ENCODE measurements at regions not wholly inside any gene's neighbourhood (a gene's known extent, or its start where the extent isn't known, plus 50 kb on each side); places are given as distances from the start of the nearest gene placed in this dataset.

DNA sequence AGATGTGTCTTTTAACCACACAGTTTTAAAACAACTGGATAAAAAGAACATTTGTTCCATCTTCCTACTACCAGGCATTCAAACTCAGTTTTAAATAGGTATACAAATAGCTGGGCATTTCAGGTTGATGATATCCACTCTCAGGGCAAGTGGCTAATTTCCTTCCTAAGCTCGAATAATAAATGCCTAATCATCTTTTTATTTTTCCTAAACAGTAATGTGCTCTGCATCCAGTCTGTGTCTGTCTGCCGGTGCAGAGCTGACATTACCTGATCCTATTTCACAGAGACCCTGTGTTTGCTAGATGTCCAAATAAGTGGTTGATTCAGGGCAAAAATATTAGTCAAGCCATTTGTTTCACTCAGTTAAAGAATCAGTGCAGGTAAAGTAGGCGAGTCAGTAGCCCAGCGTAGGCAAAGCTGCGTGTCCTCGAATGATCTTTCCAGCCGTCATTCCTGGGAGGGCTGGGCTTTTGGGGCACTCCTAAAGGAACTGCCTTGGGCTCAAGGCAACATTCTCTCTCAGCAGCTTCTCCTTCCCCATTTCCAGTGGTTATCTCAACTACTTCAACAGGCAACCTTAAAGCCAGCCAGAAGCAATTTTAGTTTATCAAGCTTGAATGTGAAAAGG is 74.2 kb upstream of the BMP2 start:
- no peak for DNase-seq (ENCODE audit: low read depth)

DNA sequence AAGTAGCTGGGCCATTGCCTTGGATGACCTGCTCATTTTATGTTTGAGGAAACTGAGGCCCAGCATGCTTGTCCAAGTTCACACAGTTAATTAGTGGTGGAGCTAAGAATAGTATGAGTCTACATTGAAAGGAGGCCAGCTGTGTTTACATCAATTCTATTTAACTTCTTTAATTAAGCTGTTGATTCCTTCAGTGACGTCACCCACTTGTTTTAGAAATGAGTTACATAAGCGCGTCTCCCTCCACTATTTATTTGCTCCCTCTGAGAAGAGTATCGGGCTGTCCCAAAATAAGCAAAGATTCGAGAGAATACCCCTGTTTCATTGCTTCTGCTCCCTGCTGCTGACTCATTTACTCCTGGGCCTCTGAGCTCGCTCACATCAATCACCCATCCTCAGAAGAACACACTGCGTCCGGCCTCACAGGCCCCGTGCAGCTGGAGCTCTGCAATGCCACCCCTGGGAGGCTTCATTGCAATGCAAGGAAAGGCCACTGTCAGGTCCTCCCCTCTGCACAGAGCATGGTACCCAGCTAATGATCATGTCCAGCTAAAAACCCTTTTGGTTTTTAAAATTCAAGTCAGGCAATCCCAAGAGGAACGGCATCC is 74.8 kb upstream of the BMP2 start:
- no peak for DNase-seq (ENCODE audit: low read depth)

DNA sequence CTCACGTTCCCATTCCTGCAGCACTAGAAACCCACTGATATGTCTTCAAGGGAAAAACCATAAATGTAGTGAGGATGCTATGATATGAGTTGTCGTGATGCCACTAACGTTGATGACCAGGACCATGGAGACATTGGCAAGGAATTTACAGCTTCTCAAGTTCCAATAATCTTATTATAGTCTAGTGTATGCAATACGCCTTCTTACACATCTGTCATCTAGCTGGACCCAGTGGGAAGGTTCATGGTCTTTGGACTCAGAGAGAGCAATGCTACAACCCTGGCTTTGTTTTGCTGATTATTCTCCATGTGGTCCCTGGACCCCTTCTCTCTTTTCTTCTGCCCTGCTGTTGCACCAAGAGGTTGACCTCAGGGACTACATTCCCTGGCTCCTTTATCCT is 76.0 kb upstream of the BMP2 start:
- no peak for DNase-seq (ENCODE audit: low read depth)

DNA sequence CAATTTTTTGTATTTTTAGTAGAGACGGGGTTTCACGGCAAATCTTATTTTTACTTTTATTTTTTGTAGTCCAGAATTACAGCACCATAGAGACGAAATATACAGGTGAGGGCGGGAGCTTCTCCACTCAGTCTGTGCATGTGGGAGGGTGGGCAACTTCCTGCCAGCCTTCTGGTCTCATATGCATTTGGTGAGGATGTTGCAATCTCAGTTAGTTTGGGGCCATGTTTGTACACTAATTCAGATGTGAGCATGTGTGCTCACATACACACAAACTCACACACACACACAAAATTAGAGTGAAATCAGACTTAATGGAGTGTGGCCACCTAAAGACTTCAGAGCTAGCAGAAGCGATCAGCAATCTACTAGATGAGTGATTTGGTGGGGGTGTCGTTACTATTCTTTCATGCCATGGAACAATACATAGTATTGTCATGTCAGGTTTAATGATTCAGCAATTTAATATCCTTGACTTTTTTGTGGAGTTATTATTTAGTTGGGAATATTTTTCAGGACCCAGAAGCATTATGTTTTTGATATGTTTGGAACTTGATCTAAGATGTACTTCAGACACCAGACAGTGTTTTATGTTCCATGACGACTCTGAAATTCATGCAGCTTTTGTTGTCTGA is 78.0 kb upstream of the BMP2 start:
- DNase-seq (ENCODE audit: low read depth), result no peak

DNA sequence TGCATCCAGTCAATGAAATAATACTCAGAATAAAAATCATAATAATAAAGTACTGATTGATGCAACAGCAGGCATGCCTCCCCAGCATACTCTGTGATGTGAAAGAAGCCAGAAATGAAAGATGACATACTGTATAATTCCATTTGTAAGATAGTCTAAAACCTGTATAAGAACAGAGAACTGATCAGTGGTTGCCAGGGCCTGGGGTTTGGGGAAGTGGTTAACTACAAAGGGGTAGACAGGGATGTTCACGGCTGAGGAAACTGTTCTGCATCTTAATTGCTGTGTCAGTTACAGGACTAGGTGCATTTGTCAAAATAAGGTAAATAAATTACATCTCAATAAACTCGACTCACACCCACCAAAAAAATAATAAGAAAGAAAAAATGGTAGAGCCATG is 81.3 kb upstream of the BMP2 start:
- DNase-seq (ENCODE audit: low read depth), result no peak

DNA sequence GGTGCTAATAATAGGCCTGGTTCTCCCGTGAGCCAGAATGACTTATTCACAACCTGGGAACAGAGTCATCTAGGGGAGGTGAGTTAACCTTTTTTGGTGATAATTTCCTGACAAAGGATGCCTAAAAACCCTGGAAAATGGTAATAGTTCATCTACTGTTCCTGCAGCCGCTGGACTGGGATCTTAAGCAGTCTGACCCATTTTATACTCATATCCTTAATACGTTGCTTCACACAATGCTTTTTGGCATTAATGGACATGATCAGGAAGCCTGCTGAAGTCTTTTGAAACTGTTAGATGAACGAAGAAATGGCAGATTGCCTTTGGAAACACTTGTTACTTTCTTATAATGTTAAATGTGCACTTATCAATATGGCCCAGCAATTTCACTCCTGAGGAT is 81.9 kb upstream of the BMP2 start:
- no peak for DNase-seq (ENCODE audit: low read depth)

DNA sequence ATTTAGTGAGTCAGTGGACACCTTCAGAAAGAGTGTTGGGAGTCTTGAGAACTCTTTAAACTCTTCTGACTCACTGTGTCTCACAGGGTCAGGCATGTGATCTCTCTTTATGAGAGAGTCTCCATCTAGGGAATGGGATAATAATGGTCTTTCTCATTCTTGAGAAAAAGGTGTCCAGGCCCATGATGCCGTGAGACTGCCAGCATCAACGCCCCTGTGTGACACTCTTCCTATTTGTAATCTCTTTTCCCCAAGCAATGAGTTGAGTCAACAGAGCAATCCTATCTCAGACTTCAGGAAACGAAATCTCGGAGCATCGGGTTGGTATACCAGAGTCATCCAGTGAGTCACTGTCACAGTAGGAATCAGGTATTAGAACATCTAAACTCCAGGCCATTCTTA is 82.3 kb upstream of the BMP2 start:
- no peak for DNase-seq (ENCODE audit: low read depth)

DNA sequence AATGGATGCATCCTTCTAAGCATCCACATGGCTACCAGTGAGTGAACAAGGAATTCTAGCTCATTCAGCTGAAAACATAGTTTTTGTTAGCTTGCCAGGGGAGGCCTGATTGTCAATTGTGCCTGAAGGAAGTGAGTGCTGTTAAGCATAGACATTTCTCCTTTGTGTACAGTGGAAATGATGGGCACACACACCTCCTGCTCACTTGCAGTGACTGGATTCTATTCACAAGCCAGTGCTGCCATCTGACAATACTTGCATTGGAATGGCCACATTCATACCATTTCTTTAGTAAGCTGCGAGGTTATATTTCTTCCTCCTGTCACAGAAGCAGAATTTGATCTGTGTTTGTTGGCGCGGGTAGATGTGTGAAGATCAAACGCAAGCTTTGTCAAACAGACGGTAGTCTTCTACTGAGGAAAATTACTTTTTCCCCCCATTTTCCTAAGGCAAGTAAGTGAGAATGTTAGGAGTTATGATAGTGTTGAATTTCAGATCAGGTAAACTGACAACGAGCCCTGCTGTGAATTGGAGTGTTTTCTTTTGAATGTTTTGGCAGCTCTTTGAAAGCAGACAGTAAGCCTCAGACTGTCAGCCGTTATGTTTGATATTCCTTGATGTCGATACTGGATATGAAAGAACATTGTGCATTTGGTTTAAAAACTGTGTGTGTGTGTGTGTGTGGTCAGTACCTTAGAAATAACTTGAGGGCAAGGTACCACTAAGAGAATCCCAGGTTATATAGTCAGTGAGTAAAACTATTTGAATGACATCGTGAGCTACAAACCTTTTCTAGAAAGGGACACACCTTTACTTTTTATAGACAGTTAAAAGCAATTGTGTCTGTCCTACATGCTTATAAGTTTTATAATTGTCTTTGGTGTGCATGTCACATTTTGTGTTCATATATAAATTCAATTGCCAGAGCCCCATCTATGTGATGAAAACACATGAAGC is 84.2 kb upstream of the BMP2 start:
- DNase-seq (ENCODE audit: low read depth), result no peak

DNA sequence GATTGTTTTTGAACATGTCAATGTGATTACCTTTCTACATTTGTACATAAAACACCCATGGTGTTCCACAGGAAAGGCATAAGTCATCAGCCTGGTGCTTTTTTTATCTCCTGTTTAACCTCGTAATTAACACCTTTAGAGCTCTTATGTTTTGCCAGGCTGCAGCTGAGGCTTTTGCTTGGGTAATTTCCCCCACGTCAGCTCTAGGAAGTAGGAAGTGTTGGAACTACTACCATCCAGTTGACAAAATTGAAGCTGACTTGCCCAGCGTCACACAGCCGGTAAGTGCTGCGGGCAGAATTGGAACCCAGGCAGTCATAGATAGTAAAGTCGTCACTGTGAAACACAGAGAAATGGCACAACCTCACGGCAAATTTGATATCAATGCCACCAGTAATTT is 86.6 kb upstream of the BMP2 start:
- DNase-seq (ENCODE audit: low read depth), result no peak

DNA sequence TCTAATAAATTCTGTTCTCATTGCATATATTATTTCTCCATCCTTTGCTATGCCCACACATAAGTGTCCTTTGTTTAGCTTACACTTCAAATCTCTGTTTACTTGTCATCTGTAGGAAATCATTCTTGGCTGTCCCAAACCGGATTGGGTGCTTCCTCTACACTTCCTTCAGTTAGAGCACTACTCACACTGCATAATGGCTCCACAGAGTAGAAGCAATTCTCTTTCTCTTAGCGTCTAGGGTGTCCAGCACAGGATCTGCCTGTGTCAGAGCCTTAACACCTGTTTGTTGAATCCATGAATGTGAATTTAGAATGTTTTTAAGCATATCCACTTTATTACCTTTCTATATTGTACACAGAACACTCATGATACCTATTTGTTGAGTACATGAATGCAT is 87.0 kb upstream of the BMP2 start:
- DNase-seq (ENCODE audit: low read depth), result no peak

DNA sequence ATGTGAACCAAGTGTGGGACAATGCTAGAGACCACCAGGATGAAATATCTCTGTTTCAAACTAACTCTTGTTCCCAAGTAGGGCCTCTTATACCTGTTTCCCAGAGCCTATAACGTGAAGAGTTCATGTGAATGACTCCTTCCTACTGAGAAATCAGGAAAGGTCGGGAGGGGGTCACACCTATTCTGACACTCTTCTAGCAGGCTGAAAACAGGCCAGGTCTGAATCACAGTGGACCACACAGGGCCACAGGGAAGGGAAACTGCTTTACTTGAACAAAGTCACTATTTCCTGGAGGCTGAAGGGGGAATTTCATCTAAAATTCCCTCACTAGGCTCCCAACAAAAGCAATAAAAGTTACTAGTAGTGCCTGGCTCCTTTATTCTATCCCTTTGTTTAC is 88.4 kb upstream of the BMP2 start:
- no peak for DNase-seq (ENCODE audit: low read depth)

DNA sequence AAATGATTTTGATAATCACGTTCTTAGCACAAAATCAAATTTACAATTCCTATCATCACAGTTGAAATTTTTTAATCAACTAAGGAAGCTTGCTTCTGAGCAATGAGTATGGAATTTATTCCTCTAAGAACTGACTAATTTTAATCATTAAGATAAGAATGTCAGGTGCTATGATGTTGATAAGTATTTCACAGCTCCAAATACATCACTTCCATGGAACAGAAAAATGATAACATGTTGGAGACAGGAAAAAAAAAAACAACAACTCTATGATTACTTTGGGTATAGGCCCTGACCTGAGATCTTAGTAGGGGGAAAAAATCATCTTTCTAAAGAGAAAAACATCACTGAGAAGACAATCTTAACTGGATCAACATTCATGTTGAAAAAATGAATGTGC is 89.4 kb upstream of the BMP2 start:
- no peak for DNase-seq (ENCODE audit: low read depth)

DNA sequence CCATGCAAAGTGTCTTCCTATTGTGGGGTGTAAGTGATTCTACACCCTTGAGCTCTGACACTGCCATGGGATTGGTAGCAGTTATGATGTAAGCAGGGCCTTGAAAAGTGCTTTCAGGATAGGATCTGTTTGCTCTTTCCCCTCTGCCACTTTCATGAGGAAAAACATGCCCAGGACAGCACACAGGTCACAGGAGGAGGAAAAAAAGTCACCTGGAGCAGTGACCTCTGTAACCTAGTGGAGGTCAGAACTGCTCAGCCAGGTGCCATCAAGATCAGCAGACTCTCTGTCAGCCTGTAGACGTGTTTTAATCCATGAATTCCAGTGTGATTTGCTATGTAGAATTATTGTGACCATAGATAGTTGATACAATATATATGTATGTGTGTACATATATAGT is 92.7 kb upstream of the BMP2 start:
- DNase-seq (ENCODE audit: low read depth), result no peak

DNA sequence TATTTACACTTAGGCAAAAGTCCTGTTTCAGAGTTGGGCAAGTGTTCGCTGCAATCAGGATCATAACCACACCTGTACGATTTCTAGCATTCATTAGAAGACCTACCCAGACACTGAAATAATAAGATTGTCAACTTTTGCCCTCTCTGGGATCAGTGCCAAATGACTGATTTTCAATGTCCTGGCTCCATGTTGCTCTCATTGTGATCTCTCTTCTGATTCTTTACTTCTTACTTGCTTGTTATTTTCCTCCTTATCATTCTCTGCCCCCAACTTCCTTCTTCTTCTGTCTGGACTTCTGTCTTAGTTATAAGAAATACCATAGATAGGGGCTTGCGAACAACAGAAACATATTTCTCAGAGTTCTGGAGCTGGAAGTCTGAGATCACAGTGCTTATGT is 94.4 kb upstream of the BMP2 start:
- no peak for DNase-seq (ENCODE audit: low read depth)

DNA sequence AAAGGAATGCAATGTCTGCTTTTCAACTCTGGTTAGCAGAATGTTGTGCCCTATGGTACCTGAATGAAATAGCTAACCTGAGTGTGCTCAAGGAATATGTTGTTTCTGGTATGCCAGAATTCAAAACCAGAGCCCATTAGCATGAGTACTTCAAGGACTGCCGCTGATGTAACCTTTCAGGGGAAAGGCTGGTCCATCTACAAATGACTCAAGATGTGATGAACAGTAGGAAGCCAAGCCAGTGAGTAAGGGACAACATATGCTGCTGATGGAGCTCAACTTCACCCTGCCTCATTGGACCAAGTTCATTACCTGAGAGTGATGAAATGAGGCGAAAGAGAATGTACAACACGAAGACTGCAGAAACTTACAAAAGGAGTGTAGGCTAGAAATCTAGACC is 95.7 kb upstream of the BMP2 start:
- DNase-seq (ENCODE audit: low read depth), result no peak

DNA sequence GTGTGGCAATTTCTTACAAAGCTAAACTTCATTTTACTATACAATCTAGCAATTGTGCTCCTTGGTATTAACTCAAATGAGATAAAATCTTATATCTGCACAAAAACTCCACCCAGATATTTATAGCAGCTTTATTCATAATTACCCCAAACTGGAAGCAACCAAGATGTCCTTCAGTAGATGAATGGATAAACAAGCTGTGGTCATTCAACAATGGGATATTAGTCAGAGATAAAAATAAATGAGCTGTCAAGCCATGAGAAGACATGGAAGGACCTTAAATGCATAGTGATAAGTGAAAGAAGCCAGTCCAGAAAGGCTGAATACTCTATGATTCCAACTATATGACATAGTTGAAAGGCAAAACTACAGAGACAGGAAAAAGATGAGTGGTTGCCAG is 98.9 kb upstream of the BMP2 start:
- DNase-seq (ENCODE audit: low read depth), result no peak

DNA sequence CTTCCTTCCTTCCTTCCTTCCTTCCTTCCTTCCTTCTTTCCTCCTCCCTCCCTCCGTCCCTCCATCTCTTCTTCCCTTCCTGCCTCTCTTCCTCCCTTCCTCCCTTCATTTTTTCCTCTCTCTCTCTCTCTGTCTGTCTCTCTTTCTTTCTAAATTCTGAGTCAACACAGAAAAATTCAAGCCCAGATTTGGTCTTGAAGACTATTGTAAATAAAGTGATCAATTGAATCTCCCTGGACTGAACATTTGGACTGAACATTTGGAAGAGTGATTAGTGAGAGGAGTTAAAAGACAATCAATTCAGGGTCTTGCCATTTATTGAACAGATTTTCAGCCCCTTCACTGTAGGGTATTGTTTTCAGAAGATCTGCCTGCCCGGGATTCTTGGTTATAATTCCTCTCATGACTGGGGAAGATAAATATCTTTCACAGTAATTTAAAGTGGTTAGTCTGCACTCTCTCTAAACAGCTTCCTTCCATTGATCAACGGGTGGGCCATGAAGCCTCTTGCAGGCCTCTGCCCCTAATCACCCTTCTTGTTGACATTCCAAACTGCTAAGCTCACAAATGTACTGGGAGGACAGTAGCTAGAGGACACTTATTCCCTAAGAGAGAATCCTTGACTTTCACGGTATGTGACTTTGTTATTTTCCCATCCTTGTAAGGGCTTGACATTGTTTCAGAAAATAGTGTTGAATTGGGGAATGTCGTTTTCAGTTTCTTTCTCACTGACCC is 101.7 kb upstream of the BMP2 start:
- DNase-seq (ENCODE audit: low read depth), result no peak

DNA sequence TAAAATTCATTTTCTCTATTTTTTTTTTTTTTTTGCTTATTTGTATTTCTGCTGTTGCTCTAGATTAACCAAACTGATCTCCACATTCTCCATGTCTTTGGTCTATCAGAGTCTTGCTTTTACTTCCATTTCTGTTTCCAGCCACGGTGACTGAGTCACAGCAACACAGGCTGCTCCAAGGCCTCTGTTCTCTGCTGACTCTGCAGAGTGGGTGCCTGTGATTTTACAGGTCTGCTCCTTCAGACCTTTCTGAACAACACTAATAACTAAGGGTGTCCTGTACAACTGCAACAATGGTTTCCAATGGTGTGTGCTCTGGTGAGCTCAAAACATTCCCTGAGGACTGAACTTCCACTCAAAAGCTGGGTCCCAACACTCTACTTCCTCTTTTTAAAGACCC is 102.3 kb upstream of the BMP2 start:
- DNase-seq (ENCODE audit: low read depth), result no peak

DNA sequence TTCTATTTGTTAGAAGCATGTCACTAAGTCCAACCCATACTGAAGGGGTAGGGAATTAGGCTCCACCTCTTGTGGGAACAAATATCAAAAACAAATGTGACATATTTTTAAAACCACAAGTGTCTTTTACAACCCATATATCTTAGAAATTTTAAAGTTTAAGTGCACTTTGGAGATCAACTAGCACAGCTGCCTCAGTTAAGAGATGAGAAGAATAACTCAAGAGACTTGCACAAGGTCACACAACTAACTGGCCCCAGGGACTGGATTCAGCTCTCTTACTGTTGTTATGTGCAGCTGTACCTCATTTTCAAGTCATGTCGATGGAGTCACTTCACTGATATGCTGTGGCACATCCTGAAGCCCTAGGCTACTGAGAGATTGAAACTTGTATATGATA is 102.9 kb upstream of the BMP2 start:
- no peak for DNase-seq (ENCODE audit: low read depth)

DNA sequence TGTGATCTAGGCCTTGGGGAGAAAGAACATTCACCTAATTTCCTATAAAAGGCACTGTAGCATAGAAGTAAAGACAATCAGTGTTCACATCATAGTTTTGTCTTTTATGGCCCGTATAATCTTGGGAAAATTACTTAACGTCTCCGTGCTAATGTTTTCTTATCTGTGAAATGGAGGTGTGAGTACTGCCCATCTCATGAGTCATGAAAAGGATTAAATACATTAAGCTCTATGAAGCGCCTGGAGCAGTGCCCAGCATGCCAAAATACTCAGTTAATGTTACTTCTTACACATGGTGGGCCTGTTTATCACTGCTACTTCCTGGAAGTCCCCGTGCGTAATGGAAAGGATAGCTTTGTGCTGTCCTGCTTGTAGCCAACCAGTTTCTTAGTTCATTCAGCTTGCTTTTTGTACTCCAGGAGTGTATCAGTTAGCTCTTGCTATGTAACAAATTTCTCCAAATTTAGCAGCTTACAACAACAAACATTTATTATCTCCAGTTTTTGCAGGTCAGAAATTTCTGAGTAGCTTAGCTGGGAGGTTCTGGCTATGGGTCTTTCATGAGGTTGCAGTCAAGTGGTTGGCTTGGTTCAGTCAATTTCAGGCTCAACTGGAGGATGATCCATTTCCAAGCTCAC is 103.6 kb upstream of the BMP2 start:
- DNase-seq (ENCODE audit: low read depth), result no peak

DNA sequence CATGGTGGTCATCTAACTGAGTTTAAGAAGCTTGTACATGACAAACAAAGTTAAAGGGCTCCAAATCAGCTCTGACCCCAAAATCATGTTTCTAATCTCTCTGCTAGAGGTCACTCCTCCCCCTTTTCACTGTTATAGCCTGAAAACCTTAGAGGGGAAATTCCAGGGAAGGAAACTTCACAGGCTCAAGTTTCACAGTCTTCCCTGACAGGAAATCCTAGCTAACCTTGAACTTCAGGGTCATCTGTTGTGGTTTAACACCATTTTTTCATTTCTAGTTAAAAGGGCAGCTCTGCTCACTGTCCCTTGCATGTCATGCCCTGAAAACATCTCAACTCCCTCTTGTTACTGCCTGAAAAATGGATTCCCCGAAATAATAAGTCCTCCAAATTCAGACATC is 104.4 kb upstream of the BMP2 start:
- DNase-seq (ENCODE audit: low read depth), result no peak

DNA sequence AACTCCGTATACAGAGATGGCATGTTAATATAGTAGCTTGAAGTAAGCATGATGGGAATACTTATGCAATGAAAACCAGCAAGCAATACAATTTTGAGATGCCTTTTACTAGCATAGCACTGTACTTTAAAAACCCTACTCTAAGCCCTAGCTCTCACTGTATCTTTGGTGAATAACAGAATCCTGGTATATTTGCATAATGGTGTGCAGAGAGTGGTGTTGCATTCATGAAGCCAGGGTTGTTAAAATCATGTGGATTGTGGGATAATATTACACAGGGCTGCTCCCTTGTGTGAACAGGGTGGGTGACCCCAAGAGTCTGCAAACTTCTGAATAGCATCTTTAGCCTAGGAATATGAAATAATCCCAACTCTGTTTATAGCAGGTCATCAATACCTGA is 105.2 kb upstream of the BMP2 start:
- no peak for DNase-seq (ENCODE audit: low read depth)

Data from non-pigmented ciliary epithelial cell (primary cell).